ENCODE measurements at regions not wholly inside any gene's neighbourhood (a gene's known extent, or its start where the extent isn't known, plus 50 kb on each side); places are given as distances from the start of the nearest gene placed in this dataset.
A peak's percentile ranks its signal among the peaks of the same experiment; 100 is the strongest.

GRCh38 chr12:65665817-65666216 is 158.5 kb upstream of the HMGA2 start:
- H3K36me3 ChIP-seq (ENCODE audit: low read depth) = no peaks in the 10 kb centered on the region
- no peaks in the 10 kb centered on the region for H3K9me3 ChIP-seq (ENCODE audit: severe bottlenecking)
- H3K4me3 ChIP-seq (ENCODE audit: severe bottlenecking) = no peak overlapping the region
- H3K27me3 ChIP-seq (ENCODE audit: insufficient read depth, poor library complexity, severe bottlenecking) = no peaks in the 10 kb centered on the region
- ATAC-seq (ENCODE audit: low read depth) = no peak
- H3K27ac ChIP-seq (ENCODE audit: poor library complexity, severe bottlenecking) = no peak overlapping the region
- no peak for TF ChIP-seq CTCF (IDR thresholded peaks at IDR 0.05; ENCODE audit: poor library complexity, severe bottlenecking)
- H3K4me1 ChIP-seq (ENCODE audit: insufficient read depth, poor library complexity, severe bottlenecking) = peaks cover 24% of the 10 kb centered on the region
- no peak for DNase-seq (ENCODE audit: low spot score)

- H3K27ac ChIP-seq (ENCODE audit: poor library complexity, severe bottlenecking) = peak overlapping the region; percentile 99
- no peak for TF ChIP-seq CTCF (IDR thresholded peaks at IDR 0.05; ENCODE audit: poor library complexity, severe bottlenecking)
- H3K36me3 ChIP-seq (ENCODE audit: low read depth) = no peaks in the 10 kb centered on the region
- H3K4me3 ChIP-seq (ENCODE audit: severe bottlenecking) = no peak overlapping the region
- DNase-seq (ENCODE audit: low spot score) (no peak), ATAC-seq (ENCODE audit: low read depth) (no peak)
- H3K27me3 ChIP-seq (ENCODE audit: insufficient read depth, poor library complexity, severe bottlenecking) = no peaks in the 10 kb centered on the region
- H3K9me3 ChIP-seq (ENCODE audit: severe bottlenecking) = no peaks in the 10 kb centered on the region
- H3K4me1 ChIP-seq (ENCODE audit: insufficient read depth, poor library complexity, severe bottlenecking) = peaks cover 34% of the 10 kb centered on the region
These were observed 157.4 kb upstream of the HMGA2 start for GRCh38 chr12:65666876-65667275.

GRCh38 chr12:65667932-65668331 is 156.4 kb upstream of the HMGA2 start:
- TF ChIP-seq CTCF (IDR thresholded peaks at IDR 0.05; ENCODE audit: poor library complexity, severe bottlenecking) = no peak
- H3K27me3 ChIP-seq (ENCODE audit: insufficient read depth, poor library complexity, severe bottlenecking) = no peaks in the 10 kb centered on the region
- DNase-seq (ENCODE audit: low spot score) = no peak
- no peak for ATAC-seq (ENCODE audit: low read depth)
- no peak overlapping the region for H3K4me3 ChIP-seq (ENCODE audit: severe bottlenecking)
- no peaks in the 10 kb centered on the region for H3K36me3 ChIP-seq (ENCODE audit: low read depth)
- H3K4me1 ChIP-seq (ENCODE audit: insufficient read depth, poor library complexity, severe bottlenecking) = peaks cover 45% of the 10 kb centered on the region
- peak overlapping the region; percentile 99 for H3K27ac ChIP-seq (ENCODE audit: poor library complexity, severe bottlenecking)
- no peaks in the 10 kb centered on the region for H3K9me3 ChIP-seq (ENCODE audit: severe bottlenecking)

GRCh38 chr12:65668981-65669695 is 155.1 kb upstream of the HMGA2 start:
- H3K4me3 ChIP-seq (ENCODE audit: severe bottlenecking) = no peak overlapping the region
- no peaks in the 10 kb centered on the region for H3K36me3 ChIP-seq (ENCODE audit: low read depth)
- peaks cover 3% of the 10 kb centered on the region for H3K27me3 ChIP-seq (ENCODE audit: insufficient read depth, poor library complexity, severe bottlenecking)
- peak overlapping the region; percentile 99 for H3K27ac ChIP-seq (ENCODE audit: poor library complexity, severe bottlenecking)
- peak; percentile 55 for ATAC-seq (ENCODE audit: low read depth)
- no peak for TF ChIP-seq CTCF (IDR thresholded peaks at IDR 0.05; ENCODE audit: poor library complexity, severe bottlenecking)
- no peak for DNase-seq (ENCODE audit: low spot score)
- H3K4me1 ChIP-seq (ENCODE audit: insufficient read depth, poor library complexity, severe bottlenecking) = peaks cover 57% of the 10 kb centered on the region
- H3K9me3 ChIP-seq (ENCODE audit: severe bottlenecking) = no peaks in the 10 kb centered on the region

- ATAC-seq (ENCODE audit: low read depth) = peak; percentile 92
- H3K4me3 ChIP-seq (ENCODE audit: severe bottlenecking) = no peak overlapping the region
- H3K27me3 ChIP-seq (ENCODE audit: insufficient read depth, poor library complexity, severe bottlenecking) = peaks cover 3% of the 10 kb centered on the region
- H3K36me3 ChIP-seq (ENCODE audit: low read depth) = no peaks in the 10 kb centered on the region
- peak overlapping the region; percentile 99 for H3K27ac ChIP-seq (ENCODE audit: poor library complexity, severe bottlenecking)
- TF ChIP-seq CTCF (IDR thresholded peaks at IDR 0.05; ENCODE audit: poor library complexity, severe bottlenecking) = no peak
- H3K9me3 ChIP-seq (ENCODE audit: severe bottlenecking) = no peaks in the 10 kb centered on the region
- peaks cover 65% of the 10 kb centered on the region for H3K4me1 ChIP-seq (ENCODE audit: insufficient read depth, poor library complexity, severe bottlenecking)
- DNase-seq (ENCODE audit: low spot score) = peak; percentile 79
These were observed 153.5 kb upstream of the HMGA2 start for GRCh38 chr12:65670775-65671174.

Measured in RWPE2 (cell line).